GM23338 (cell line): ENCODE measurements at regions not wholly inside any gene's neighbourhood (a gene's known extent, or its start where the extent isn't known, plus 50 kb on each side); places are given as distances from the start of the nearest gene placed in this dataset.

Source experiments
- ATAC-seq: fragments of 200-7000 bp; cut with Tn5 transposase; 3 replicates; pipeline ENCODE4 v1.9.1; 2020
- DNase-seq: peaks from one replicate; pipeline ENCODE4 v3.0.0-alpha.2; 2015; ENCODE audit warnings: low spot score
- H2AFZ ChIP-seq: fragments of 200-600 bp; sonication (generic); 2 replicates; pipeline ENCODE4 v1.8.0; 2016; ENCODE audit warnings: antibody characterized with exemption, mild to moderate bottlenecking, moderate library complexity
- H3F3A ChIP-seq: fragments of 200-600 bp; sonication (generic); replicated peaks from 2 replicates; pipeline ENCODE4 v1.8.0; 2017; ENCODE audit warnings: antibody characterized with exemption, mixed run types, low read depth
- H3K27ac ChIP-seq: fragments of 200-600 bp; sonication (generic); 2 replicates; pipeline ENCODE4 v1.6.1; 2016; ENCODE audit warnings: low read depth
- H3K27me3 ChIP-seq: fragments of 200-600 bp; sonication (generic); 2 replicates; pipeline ENCODE4 v1.8.0; 2016; ENCODE audit warnings: mild to moderate bottlenecking, mixed run types, moderate library complexity; ENCODE audit not compliant: insufficient read depth
- H3K36me3 ChIP-seq: fragments of 200-600 bp; sonication (generic); 2 replicates; pipeline ENCODE4 v1.8.0; 2016; ENCODE audit warnings: mild to moderate bottlenecking; ENCODE audit not compliant: insufficient read depth
- H3K4me1 ChIP-seq: fragments of 200-600 bp; sonication (generic); 2 replicates; pipeline ENCODE4 v1.8.0; 2016; ENCODE audit warnings: mild to moderate bottlenecking, moderate library complexity; ENCODE audit not compliant: insufficient read depth
- H3K4me2 ChIP-seq: fragments of 200-600 bp; sonication (generic); 2 replicates; pipeline ENCODE4 v1.7.1; 2017; ENCODE audit warnings: mixed run types
- H3K4me3 ChIP-seq: fragments of 200-600 bp; sonication (generic); 2 replicates; pipeline ENCODE4 v1.6.1; 2016; ENCODE audit warnings: mixed run types
- H3K79me2 ChIP-seq: fragments of 200-600 bp; sonication (generic); replicated peaks from 2 replicates; pipeline ENCODE4 v1.8.0; 2017; ENCODE audit warnings: mild to moderate bottlenecking; ENCODE audit not compliant: insufficient read depth
- H3K9me2 ChIP-seq: fragments of 200-600 bp; sonication (generic); 2 replicates; pipeline ENCODE4 v1.8.0; 2017; ENCODE audit not compliant: insufficient read depth
- H4K20me1 ChIP-seq: fragments of 200-600 bp; sonication (generic); replicated peaks from 2 replicates; pipeline ENCODE4 v1.8.0; 2017; ENCODE audit warnings: mild to moderate bottlenecking; ENCODE audit not compliant: insufficient read depth
- H3K27ac Mint-ChIP-seq: 2 replicates; pipeline ENCODE4 v1.8.0; 2020; ENCODE audit warnings: inconsistent platforms, mild to moderate bottlenecking, moderate library complexity, mixed read lengths
- H3K27me3 Mint-ChIP-seq: 3 replicates; pipeline ENCODE4 v1.8.0; 2022; ENCODE audit warnings: low read depth, mild to moderate bottlenecking, moderate library complexity, mixed read lengths, inconsistent platforms; ENCODE audit not compliant: insufficient read depth, poor library complexity
- H3K36me3 Mint-ChIP-seq: 3 replicates; pipeline ENCODE4 v1.8.0; 2021; ENCODE audit warnings: low read depth, mild to moderate bottlenecking, inconsistent platforms, moderate library complexity, mixed read lengths
- H3K4me1 Mint-ChIP-seq: 3 replicates; pipeline ENCODE4 v1.8.0; 2020; ENCODE audit warnings: mild to moderate bottlenecking, inconsistent platforms, mixed read lengths
- H3K4me3 Mint-ChIP-seq: 3 replicates; pipeline ENCODE4 v1.8.0; 2021; ENCODE audit warnings: moderate library complexity, mild to moderate bottlenecking, inconsistent platforms, mixed read lengths
- H3K9me3 Mint-ChIP-seq: 3 replicates; pipeline ENCODE4 v1.8.0; 2020; ENCODE audit warnings: moderate library complexity, mild to moderate bottlenecking, inconsistent platforms, mixed read lengths
- CREB1 ChIP-seq: fragments of 250-450 bp; sonication (Bioruptor Pico); IDR thresholded peaks from 2 replicates; pipeline ENCODE4 v1.5.0; 2020; ENCODE audit warnings: low read depth, mild to moderate bottlenecking, moderate library complexity
- EZH2 ChIP-seq: fragments of 200-600 bp; sonication (generic); IDR thresholded peaks from one replicate; pipeline ENCODE4 v1.8.0; 2017; ENCODE audit warnings: antibody characterized with exemption, mild to moderate bottlenecking, low read depth; ENCODE audit not compliant: unreplicated experiment
- EZH2phosphoT487 ChIP-seq: fragments of 200-600 bp; sonication (generic); IDR thresholded peaks from one replicate; pipeline ENCODE4 v1.8.1; 2018; ENCODE audit warnings: antibody characterized with exemption; ENCODE audit not compliant: unreplicated experiment
- JUNB ChIP-seq: IDR thresholded peaks from one replicate; pipeline ENCODE4 v1.6.1; 2016; ENCODE audit warnings: antibody characterized with exemption; ENCODE audit not compliant: unreplicated experiment
- NANOG ChIP-seq: IDR thresholded peaks from 2 replicates; pipeline ENCODE4 v1.6.1; 2016; ENCODE audit warnings: antibody characterized with exemption, borderline replicate concordance
- POLR2AphosphoS5 ChIP-seq: IDR thresholded peaks from 2 replicates; pipeline ENCODE4 v1.6.1; 2016; ENCODE audit warnings: antibody characterized with exemption, low read depth
- STAT1 ChIP-seq: IDR thresholded peaks from one replicate; pipeline ENCODE4 v1.6.1; 2016; ENCODE audit warnings: antibody characterized with exemption; ENCODE audit not compliant: unreplicated experiment
- ZNF114 ChIP-seq: fragments of 250-450 bp; sonication (Bioruptor Pico); IDR thresholded peaks from 2 replicates; pipeline ENCODE4 v1.5.0; 2020; ENCODE audit warnings: mild to moderate bottlenecking, moderate library complexity
- ZNF331 ChIP-seq: fragments of 250-450 bp; sonication (Bioruptor Pico); IDR thresholded peaks from 2 replicates; pipeline ENCODE4 v1.5.0; 2020; ENCODE audit warnings: low read depth, mild to moderate bottlenecking, moderate library complexity
- TF ChIP-seq, protein P1 (sequence below): IDR thresholded peaks from 2 replicates; pipeline ENCODE4 v1.6.1; 2016; ENCODE audit warnings: antibody characterized with exemption
- TF ChIP-seq, protein P2 (sequence below), 2 experiments: fragments of 200-600 bp in 1 of 2; sonication (generic) in 1 of 2; conservative IDR thresholded peaks; 2 replicates each; pipeline versions ENCODE4 v1.5.1 to v1.6.1; 2016 to 2017; ENCODE audit warnings: antibody characterized with exemption in 2 of 2, low read depth in 2 of 2, mild to moderate bottlenecking in 2 of 2, moderate library complexity in 1 of 2
- TF ChIP-seq, protein P3 (sequence below): fragments of 250-450 bp; sonication (Bioruptor Pico); IDR thresholded peaks from 2 replicates; pipeline ENCODE4 v1.5.0; 2020; ENCODE audit warnings: mild to moderate bottlenecking, moderate library complexity

DNA sequence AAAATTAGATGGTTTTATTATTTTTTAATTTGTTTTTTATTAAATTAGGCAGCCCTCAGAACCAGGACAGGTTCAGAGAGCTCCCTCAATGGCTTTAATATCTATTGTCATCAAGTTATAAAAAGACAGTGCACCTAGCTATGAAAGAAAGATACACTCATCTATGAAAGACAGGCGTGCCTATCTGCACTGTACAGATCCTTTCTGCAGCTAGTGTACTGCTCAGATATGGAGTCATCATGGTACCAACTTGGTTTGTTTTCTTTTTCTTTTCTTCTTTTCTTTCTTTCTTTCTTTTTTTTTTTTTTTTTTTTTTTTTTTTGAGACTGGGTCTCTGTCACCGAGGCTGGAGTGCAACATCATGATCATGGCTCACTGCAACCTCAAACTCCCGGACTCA, 54.8 kb upstream of the GPBP1 start:
- no peak overlapping the region for H3K27ac ChIP-seq
- no peak overlapping the region for H3K4me3 Mint-ChIP-seq
- H3K4me2 ChIP-seq = no peak overlapping the region
- H3K79me2 ChIP-seq = no peaks in the 10 kb centered on the region
- no peaks in the 10 kb centered on the region for H3K27me3 Mint-ChIP-seq
- DNase-seq (no peak), ATAC-seq (no peak)
- H2AFZ ChIP-seq = no peak overlapping the region
- H3K36me3 ChIP-seq = no peaks in the 10 kb centered on the region
- no peaks in the 10 kb centered on the region for H3F3A ChIP-seq
- TF ChIP-seq, protein P1, sequence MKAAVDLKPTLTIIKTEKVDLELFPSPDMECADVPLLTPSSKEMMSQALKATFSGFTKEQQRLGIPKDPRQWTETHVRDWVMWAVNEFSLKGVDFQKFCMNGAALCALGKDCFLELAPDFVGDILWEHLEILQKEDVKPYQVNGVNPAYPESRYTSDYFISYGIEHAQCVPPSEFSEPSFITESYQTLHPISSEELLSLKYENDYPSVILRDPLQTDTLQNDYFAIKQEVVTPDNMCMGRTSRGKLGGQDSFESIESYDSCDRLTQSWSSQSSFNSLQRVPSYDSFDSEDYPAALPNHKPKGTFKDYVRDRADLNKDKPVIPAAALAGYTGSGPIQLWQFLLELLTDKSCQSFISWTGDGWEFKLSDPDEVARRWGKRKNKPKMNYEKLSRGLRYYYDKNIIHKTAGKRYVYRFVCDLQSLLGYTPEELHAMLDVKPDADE = no peak
- no peak for TF ChIP-seq JUNB
- TF ChIP-seq ZNF114 (CRISPR knock-in tag) = no peak
- TF ChIP-seq STAT1 = no peak
- no peak for TF ChIP-seq ZNF331 (CRISPR knock-in tag)
- no peak for TF ChIP-seq CREB1
- TF ChIP-seq EZH2phosphoT487 = no peak
- TF ChIP-seq, protein P2, sequence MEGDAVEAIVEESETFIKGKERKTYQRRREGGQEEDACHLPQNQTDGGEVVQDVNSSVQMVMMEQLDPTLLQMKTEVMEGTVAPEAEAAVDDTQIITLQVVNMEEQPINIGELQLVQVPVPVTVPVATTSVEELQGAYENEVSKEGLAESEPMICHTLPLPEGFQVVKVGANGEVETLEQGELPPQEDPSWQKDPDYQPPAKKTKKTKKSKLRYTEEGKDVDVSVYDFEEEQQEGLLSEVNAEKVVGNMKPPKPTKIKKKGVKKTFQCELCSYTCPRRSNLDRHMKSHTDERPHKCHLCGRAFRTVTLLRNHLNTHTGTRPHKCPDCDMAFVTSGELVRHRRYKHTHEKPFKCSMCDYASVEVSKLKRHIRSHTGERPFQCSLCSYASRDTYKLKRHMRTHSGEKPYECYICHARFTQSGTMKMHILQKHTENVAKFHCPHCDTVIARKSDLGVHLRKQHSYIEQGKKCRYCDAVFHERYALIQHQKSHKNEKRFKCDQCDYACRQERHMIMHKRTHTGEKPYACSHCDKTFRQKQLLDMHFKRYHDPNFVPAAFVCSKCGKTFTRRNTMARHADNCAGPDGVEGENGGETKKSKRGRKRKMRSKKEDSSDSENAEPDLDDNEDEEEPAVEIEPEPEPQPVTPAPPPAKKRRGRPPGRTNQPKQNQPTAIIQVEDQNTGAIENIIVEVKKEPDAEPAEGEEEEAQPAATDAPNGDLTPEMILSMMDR (conservative IDR thresholded peaks at IDR 0.05; ENCODE audit: low read depth in 2 of 2) = no peak
- TF ChIP-seq EZH2 = no peak
- TF ChIP-seq, protein P3, sequence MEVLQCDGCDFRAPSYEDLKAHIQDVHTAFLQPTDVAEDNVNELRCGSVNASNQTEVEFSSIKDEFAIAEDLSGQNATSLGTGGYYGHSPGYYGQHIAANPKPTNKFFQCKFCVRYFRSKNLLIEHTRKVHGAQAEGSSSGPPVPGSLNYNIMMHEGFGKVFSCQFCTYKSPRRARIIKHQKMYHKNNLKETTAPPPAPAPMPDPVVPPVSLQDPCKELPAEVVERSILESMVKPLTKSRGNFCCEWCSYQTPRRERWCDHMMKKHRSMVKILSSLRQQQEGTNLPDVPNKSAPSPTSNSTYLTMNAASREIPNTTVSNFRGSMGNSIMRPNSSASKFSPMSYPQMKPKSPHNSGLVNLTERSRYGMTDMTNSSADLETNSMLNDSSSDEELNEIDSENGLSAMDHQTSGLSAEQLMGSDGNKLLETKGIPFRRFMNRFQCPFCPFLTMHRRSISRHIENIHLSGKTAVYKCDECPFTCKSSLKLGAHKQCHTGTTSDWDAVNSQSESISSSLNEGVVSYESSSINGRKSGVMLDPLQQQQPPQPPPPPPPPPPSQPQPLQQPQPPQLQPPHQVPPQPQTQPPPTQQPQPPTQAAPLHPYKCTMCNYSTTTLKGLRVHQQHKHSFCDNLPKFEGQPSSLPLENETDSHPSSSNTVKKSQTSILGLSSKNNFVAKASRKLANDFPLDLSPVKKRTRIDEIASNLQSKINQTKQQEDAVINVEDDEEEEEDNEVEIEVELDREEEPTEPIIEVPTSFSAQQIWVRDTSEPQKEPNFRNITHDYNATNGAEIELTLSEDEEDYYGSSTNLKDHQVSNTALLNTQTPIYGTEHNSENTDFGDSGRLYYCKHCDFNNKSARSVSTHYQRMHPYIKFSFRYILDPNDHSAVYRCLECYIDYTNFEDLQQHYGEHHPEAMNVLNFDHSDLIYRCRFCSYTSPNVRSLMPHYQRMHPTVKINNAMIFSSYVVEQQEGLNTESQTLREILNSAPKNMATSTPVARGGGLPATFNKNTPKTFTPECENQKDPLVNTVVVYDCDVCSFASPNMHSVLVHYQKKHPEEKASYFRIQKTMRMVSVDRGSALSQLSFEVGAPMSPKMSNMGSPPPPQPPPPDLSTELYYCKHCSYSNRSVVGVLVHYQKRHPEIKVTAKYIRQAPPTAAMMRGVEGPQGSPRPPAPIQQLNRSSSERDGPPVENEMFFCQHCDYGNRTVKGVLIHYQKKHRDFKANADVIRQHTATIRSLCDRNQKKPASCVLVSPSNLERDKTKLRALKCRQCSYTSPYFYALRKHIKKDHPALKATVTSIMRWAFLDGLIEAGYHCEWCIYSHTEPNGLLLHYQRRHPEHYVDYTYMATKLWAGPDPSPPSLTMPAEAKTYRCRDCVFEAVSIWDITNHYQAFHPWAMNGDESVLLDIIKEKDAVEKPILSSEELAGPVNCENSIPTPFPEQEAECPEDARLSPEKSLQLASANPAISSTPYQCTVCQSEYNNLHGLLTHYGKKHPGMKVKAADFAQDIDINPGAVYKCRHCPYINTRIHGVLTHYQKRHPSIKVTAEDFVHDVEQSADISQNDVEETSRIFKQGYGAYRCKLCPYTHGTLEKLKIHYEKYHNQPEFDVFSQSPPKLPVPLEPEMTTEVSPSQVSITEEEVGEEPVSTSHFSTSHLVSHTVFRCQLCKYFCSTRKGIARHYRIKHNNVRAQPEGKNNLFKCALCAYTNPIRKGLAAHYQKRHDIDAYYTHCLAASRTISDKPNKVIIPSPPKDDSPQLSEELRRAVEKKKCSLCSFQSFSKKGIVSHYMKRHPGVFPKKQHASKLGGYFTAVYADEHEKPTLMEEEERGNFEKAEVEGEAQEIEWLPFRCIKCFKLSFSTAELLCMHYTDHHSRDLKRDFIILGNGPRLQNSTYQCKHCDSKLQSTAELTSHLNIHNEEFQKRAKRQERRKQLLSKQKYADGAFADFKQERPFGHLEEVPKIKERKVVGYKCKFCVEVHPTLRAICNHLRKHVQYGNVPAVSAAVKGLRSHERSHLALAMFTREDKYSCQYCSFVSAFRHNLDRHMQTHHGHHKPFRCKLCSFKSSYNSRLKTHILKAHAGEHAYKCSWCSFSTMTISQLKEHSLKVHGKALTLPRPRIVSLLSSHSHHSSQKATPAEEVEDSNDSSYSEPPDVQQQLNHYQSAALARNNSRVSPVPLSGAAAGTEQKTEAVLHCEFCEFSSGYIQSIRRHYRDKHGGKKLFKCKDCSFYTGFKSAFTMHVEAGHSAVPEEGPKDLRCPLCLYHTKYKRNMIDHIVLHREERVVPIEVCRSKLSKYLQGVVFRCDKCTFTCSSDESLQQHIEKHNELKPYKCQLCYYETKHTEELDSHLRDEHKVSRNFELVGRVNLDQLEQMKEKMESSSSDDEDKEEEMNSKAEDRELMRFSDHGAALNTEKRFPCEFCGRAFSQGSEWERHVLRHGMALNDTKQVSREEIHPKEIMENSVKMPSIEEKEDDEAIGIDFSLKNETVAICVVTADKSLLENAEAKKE (CRISPR knock-in tag) = no peak
- TF ChIP-seq NANOG = no peak
- TF ChIP-seq POLR2AphosphoS5 = no peak
- H3K4me1 ChIP-seq = no peaks in the 10 kb centered on the region
- no peaks in the 10 kb centered on the region for H4K20me1 ChIP-seq
- H3K27ac Mint-ChIP-seq = no peak overlapping the region
- H3K4me3 ChIP-seq = no peak overlapping the region
- no peaks in the 10 kb centered on the region for H3K9me2 ChIP-seq
- H3K4me1 Mint-ChIP-seq = no peaks in the 10 kb centered on the region
- no peaks in the 10 kb centered on the region for H3K27me3 ChIP-seq
- peaks cover 3% of the 10 kb centered on the region; the same call in 1 of the 3 replicates for H3K36me3 Mint-ChIP-seq
- peaks cover 16% of the 10 kb centered on the region for H3K9me3 Mint-ChIP-seq
